ENCODE measurements at regions not wholly inside any gene's neighbourhood (a gene's known extent, or its start where the extent isn't known, plus 50 kb on each side); places are given as distances from the start of the nearest gene placed in this dataset.
"Not testable (repeated sequence)": the region's sequence is repeated elsewhere in the genome, so short reads cannot be mapped to it uniquely, and the experiment has no call there.

DNA sequence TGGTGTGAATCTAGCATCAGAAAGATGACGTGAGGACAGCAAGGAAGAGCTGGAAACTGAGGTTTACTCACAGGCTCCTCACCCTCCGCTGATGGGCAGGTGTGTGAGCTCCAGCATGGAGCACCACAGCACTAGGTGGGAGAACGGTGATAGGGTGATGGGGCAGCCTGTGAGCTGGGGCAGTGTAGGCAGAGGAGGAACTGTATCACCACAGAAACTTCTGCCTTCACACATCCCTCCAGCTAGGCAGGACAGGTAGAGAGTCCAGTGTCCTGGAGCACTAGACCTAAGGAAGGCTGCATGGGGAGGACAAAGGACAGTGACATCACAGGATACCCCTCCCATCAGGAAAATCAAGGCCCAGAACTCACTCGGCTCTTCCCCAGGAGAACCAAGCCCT is 241.8 kb upstream of the PRSS58 start:
- Histone ChIP-seq H3K4me1 (ENCODE audit: control insufficient read depth in 2 of 2, insufficient read depth in 2 of 2, low read length in 2 of 2) (peaks cover 13 to 27% of the 10 kb centered on the region in 2 donors), H3K27ac (ENCODE audit: low read depth in 2 of 2, low read length in 2 of 2) (peak overlapping the region; percentile 71 to 84), H3K4me3 (ENCODE audit: low read length in 2 of 2) (no peak overlapping the region), H3K27me3 (ENCODE audit: control insufficient read depth in 2 of 2, insufficient read depth in 2 of 2, low read length in 2 of 2) (no peaks in the 10 kb centered on the region), H3K36me3 (ENCODE audit: control insufficient read depth in 2 of 2, insufficient read depth in 2 of 2, low read length in 2 of 2) (no peaks in the 10 kb centered on the region), H3K9ac (ENCODE audit: low read depth in 1 of 2, low read length in 2 of 2) (no peak overlapping the region), H3K9me3 (ENCODE audit: control insufficient read depth in 2 of 2, low read length in 2 of 2) (no peaks in the 10 kb centered on the region)

DNA sequence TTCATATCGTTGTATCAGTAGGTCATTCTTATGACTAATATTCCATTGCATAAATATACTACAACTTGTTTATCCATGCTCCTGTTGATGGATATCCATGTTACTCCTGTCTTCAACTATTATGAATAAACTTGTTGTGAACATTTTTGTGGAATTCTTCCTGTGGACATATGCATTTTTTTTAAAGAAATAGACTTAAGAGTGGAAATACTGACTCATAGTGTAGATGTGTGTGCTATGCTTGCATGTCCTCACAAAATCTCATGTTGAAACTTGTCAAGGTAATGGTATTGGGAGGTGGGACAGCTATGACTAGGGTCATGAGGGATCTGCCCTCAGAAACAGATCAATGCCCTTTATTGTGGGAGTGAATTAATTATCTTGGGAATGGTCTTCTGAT is 240.5 kb upstream of the PRSS58 start:
- H3K4me1 ChIP-seq (ENCODE audit: control insufficient read depth in 2 of 2, insufficient read depth in 2 of 2, low read length in 2 of 2), result peaks cover 13 to 27% of the 10 kb centered on the region in 2 donors
- no peak overlapping the region for H3K9ac ChIP-seq (ENCODE audit: low read depth in 1 of 2, low read length in 2 of 2)
- H3K4me3 ChIP-seq (ENCODE audit: low read length in 2 of 2), result no peak overlapping the region
- H3K27ac ChIP-seq (ENCODE audit: low read depth in 2 of 2, low read length in 2 of 2), result no peak overlapping the region
- no peaks in the 10 kb centered on the region for H3K9me3 ChIP-seq (ENCODE audit: control insufficient read depth in 2 of 2, low read length in 2 of 2)
- no peaks in the 10 kb centered on the region for H3K27me3 ChIP-seq (ENCODE audit: control insufficient read depth in 2 of 2, insufficient read depth in 2 of 2, low read length in 2 of 2)
- no peaks in the 10 kb centered on the region for H3K36me3 ChIP-seq (ENCODE audit: control insufficient read depth in 2 of 2, insufficient read depth in 2 of 2, low read length in 2 of 2)

- Histone ChIP-seq H3K9me3 (ENCODE audit: control insufficient read depth in 2 of 2, low read length in 2 of 2) (no peaks in the 10 kb centered on the region), H3K9ac (ENCODE audit: low read depth in 1 of 2, low read length in 2 of 2) (peak overlapping the region in 1 of 2 donors; percentile 6), H3K27me3 (ENCODE audit: control insufficient read depth in 2 of 2, insufficient read depth in 2 of 2, low read length in 2 of 2) (no peaks in the 10 kb centered on the region), H3K4me1 (ENCODE audit: control insufficient read depth in 2 of 2, insufficient read depth in 2 of 2, low read length in 2 of 2) (peaks cover 11 to 25% of the 10 kb centered on the region in 2 donors), H3K4me3 (ENCODE audit: low read length in 2 of 2) (peak overlapping the region; percentile 26 to 41), H3K36me3 (ENCODE audit: control insufficient read depth in 2 of 2, insufficient read depth in 2 of 2, low read length in 2 of 2) (no peaks in the 10 kb centered on the region), H3K27ac (ENCODE audit: low read depth in 2 of 2, low read length in 2 of 2) (no peak overlapping the region)
Observed at GRCh38 chr7:142496545-142496991, 238.7 kb upstream of the PRSS58 start.

GRCh38 chr7:142495879-142496278 is 238.0 kb upstream of the PRSS58 start:
- H3K9ac ChIP-seq (ENCODE audit: low read depth in 1 of 2, low read length in 2 of 2); H3K4me3 ChIP-seq (ENCODE audit: low read length in 2 of 2); H3K27ac ChIP-seq (ENCODE audit: low read depth in 2 of 2, low read length in 2 of 2); H3K9me3 ChIP-seq (ENCODE audit: control insufficient read depth in 2 of 2, low read length in 2 of 2); H3K27me3 ChIP-seq (ENCODE audit: control insufficient read depth in 2 of 2, insufficient read depth in 2 of 2, low read length in 2 of 2); H3K36me3 ChIP-seq (ENCODE audit: control insufficient read depth in 2 of 2, insufficient read depth in 2 of 2, low read length in 2 of 2): not testable (repeated sequence)
- peaks cover 8 to 18% of the 10 kb centered on the region in 2 donors for H3K4me1 ChIP-seq (ENCODE audit: control insufficient read depth in 2 of 2, insufficient read depth in 2 of 2, low read length in 2 of 2)

GRCh38 chr7:142495301-142495700 is 237.4 kb upstream of the PRSS58 start:
- not testable (repeated sequence) for H3K9ac ChIP-seq (ENCODE audit: low read depth in 1 of 2, low read length in 2 of 2); H3K36me3 ChIP-seq (ENCODE audit: control insufficient read depth in 2 of 2, insufficient read depth in 2 of 2, low read length in 2 of 2); H3K9me3 ChIP-seq (ENCODE audit: control insufficient read depth in 2 of 2, low read length in 2 of 2); H3K27ac ChIP-seq (ENCODE audit: low read depth in 2 of 2, low read length in 2 of 2); H3K4me3 ChIP-seq (ENCODE audit: low read length in 2 of 2); H3K27me3 ChIP-seq (ENCODE audit: control insufficient read depth in 2 of 2, insufficient read depth in 2 of 2, low read length in 2 of 2)
- peaks cover 6 to 12% of the 10 kb centered on the region in 2 donors for H3K4me1 ChIP-seq (ENCODE audit: control insufficient read depth in 2 of 2, insufficient read depth in 2 of 2, low read length in 2 of 2)

- H3K9ac ChIP-seq (ENCODE audit: low read depth in 1 of 2, low read length in 2 of 2), result no peak overlapping the region
- H3K4me3 ChIP-seq (ENCODE audit: low read length in 2 of 2), result no peak overlapping the region
Observed at GRCh38 chr7:142494021-142494420, 236.2 kb upstream of the PRSS58 start.

GRCh38 chr7:142488842-142489241 is 231.0 kb upstream of the PRSS58 start:
- Histone ChIP-seq H3K36me3 (ENCODE audit: control insufficient read depth in 2 of 2, insufficient read depth in 2 of 2, low read length in 2 of 2) (no peaks in the 10 kb centered on the region), H3K9me3 (ENCODE audit: control insufficient read depth in 2 of 2, low read length in 2 of 2) (no peaks in the 10 kb centered on the region), H3K9ac (ENCODE audit: low read depth in 1 of 2, low read length in 2 of 2) (no peak overlapping the region), H3K27ac (ENCODE audit: low read depth in 2 of 2, low read length in 2 of 2) (no peak overlapping the region), H3K4me3 (ENCODE audit: low read length in 2 of 2) (no peak overlapping the region), H3K4me1 (ENCODE audit: control insufficient read depth in 2 of 2, insufficient read depth in 2 of 2, low read length in 2 of 2) (peaks cover 0 to 2% of the 10 kb centered on the region in 2 donors), H3K27me3 (ENCODE audit: control insufficient read depth in 2 of 2, insufficient read depth in 2 of 2, low read length in 2 of 2) (no peaks in the 10 kb centered on the region)

More at GRCh38 chr7:142494021-142494420, 236.2 kb upstream of the PRSS58 start:
- H3K36me3 ChIP-seq (ENCODE audit: control insufficient read depth in 2 of 2, insufficient read depth in 2 of 2, low read length in 2 of 2), result no peaks in the 10 kb centered on the region
- H3K27me3 ChIP-seq (ENCODE audit: control insufficient read depth in 2 of 2, insufficient read depth in 2 of 2, low read length in 2 of 2), result no peaks in the 10 kb centered on the region
- peaks cover 0 to 4% of the 10 kb centered on the region in 2 donors for H3K4me1 ChIP-seq (ENCODE audit: control insufficient read depth in 2 of 2, insufficient read depth in 2 of 2, low read length in 2 of 2)
- no peaks in the 10 kb centered on the region for H3K9me3 ChIP-seq (ENCODE audit: control insufficient read depth in 2 of 2, low read length in 2 of 2)
- H3K27ac ChIP-seq (ENCODE audit: low read depth in 2 of 2, low read length in 2 of 2), result no peak overlapping the region

GRCh38 chr7:142488036-142488633 is 230.3 kb upstream of the PRSS58 start:
- Histone ChIP-seq H3K4me1 (ENCODE audit: control insufficient read depth in 2 of 2, insufficient read depth in 2 of 2, low read length in 2 of 2) (peaks cover 0 to 2% of the 10 kb centered on the region in 2 donors), H3K4me3 (ENCODE audit: low read length in 2 of 2) (no peak overlapping the region), H3K36me3 (ENCODE audit: control insufficient read depth in 2 of 2, insufficient read depth in 2 of 2, low read length in 2 of 2) (no peaks in the 10 kb centered on the region), H3K9ac (ENCODE audit: low read depth in 1 of 2, low read length in 2 of 2) (no peak overlapping the region), H3K9me3 (ENCODE audit: control insufficient read depth in 2 of 2, low read length in 2 of 2) (no peaks in the 10 kb centered on the region), H3K27ac (ENCODE audit: low read depth in 2 of 2, low read length in 2 of 2) (no peak overlapping the region), H3K27me3 (ENCODE audit: control insufficient read depth in 2 of 2, insufficient read depth in 2 of 2, low read length in 2 of 2) (no peaks in the 10 kb centered on the region)

- H3K27ac ChIP-seq (ENCODE audit: low read depth in 2 of 2, low read length in 2 of 2); H3K4me3 ChIP-seq (ENCODE audit: low read length in 2 of 2); H3K36me3 ChIP-seq (ENCODE audit: control insufficient read depth in 2 of 2, insufficient read depth in 2 of 2, low read length in 2 of 2); H3K27me3 ChIP-seq (ENCODE audit: control insufficient read depth in 2 of 2, insufficient read depth in 2 of 2, low read length in 2 of 2); H3K4me1 ChIP-seq (ENCODE audit: control insufficient read depth in 2 of 2, insufficient read depth in 2 of 2, low read length in 2 of 2); H3K9ac ChIP-seq (ENCODE audit: low read depth in 1 of 2, low read length in 2 of 2); H3K9me3 ChIP-seq (ENCODE audit: control insufficient read depth in 2 of 2, low read length in 2 of 2): not testable (repeated sequence)
Observed at GRCh38 chr7:142487565-142487964, 229.7 kb upstream of the PRSS58 start.

- H3K9ac ChIP-seq (ENCODE audit: low read depth in 1 of 2, low read length in 2 of 2), result no peak overlapping the region
Observed at GRCh38 chr7:142487124-142487523, 229.3 kb upstream of the PRSS58 start.

More at GRCh38 chr7:142487124-142487523, 229.3 kb upstream of the PRSS58 start:
- H3K36me3 ChIP-seq (ENCODE audit: control insufficient read depth in 2 of 2, insufficient read depth in 2 of 2, low read length in 2 of 2), result no peaks in the 10 kb centered on the region
- no peak overlapping the region for H3K4me3 ChIP-seq (ENCODE audit: low read length in 2 of 2)
- no peaks in the 10 kb centered on the region for H3K9me3 ChIP-seq (ENCODE audit: control insufficient read depth in 2 of 2, low read length in 2 of 2)
- H3K27ac ChIP-seq (ENCODE audit: low read depth in 2 of 2, low read length in 2 of 2), result no peak overlapping the region
- H3K27me3 ChIP-seq (ENCODE audit: control insufficient read depth in 2 of 2, insufficient read depth in 2 of 2, low read length in 2 of 2), result no peaks in the 10 kb centered on the region
- peaks cover 0 to 2% of the 10 kb centered on the region in 2 donors for H3K4me1 ChIP-seq (ENCODE audit: control insufficient read depth in 2 of 2, insufficient read depth in 2 of 2, low read length in 2 of 2)
